ENCODE measurements at regions not wholly inside any gene's neighbourhood (a gene's known extent, or its start where the extent isn't known, plus 50 kb on each side); places are given as distances from the start of the nearest gene placed in this dataset.

DNA sequence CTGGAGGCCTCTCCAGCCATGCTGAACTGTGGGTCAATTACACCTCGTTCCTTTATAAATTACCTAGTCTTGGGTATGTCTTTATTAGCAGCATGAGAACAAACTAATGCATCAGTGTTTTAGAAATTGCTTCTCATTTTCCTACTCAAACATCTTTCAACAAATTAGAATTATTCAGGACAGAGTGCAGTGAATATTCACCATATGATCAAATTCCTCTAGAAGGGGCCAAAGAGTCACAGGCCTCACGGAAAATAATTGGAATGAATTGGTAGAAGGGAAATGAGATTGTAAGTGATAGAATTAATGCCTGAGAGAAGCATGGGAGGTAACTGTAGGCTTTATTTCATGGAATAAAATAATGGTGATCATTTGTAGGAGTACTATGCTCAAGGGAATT, 50.5 kb upstream of the CDH11 start:
- TF ChIP-seq, protein P1, sequence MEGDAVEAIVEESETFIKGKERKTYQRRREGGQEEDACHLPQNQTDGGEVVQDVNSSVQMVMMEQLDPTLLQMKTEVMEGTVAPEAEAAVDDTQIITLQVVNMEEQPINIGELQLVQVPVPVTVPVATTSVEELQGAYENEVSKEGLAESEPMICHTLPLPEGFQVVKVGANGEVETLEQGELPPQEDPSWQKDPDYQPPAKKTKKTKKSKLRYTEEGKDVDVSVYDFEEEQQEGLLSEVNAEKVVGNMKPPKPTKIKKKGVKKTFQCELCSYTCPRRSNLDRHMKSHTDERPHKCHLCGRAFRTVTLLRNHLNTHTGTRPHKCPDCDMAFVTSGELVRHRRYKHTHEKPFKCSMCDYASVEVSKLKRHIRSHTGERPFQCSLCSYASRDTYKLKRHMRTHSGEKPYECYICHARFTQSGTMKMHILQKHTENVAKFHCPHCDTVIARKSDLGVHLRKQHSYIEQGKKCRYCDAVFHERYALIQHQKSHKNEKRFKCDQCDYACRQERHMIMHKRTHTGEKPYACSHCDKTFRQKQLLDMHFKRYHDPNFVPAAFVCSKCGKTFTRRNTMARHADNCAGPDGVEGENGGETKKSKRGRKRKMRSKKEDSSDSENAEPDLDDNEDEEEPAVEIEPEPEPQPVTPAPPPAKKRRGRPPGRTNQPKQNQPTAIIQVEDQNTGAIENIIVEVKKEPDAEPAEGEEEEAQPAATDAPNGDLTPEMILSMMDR (IDR thresholded peaks at IDR 0.05), result no peak
- no peak for TF ChIP-seq POLR2A (IDR thresholded peaks at IDR 0.05)

Data from Peyer's patch (tissue), 4 donors.